DND-41 (cell line): ENCODE measurements at regions not wholly inside any gene's neighbourhood (a gene's known extent, or its start where the extent isn't known, plus 50 kb on each side); places are given as distances from the start of the nearest gene placed in this dataset.

Experiments
- ATAC-seq: fragments of 200-7000 bp; cut with Tn5 transposase; 3 replicates; pipeline ENCODE4 v1.9.1; 2021; ENCODE audit warnings: low read depth; ENCODE audit not compliant: insufficient read depth
- DNase-seq: peaks from one replicate; pipeline ENCODE4 v3.0.0-alpha.2; 2020
- H2AFZ ChIP-seq: 2 replicates; pipeline ENCODE4 v1.6.0; 2012; ENCODE audit warnings: low read depth, low read length
- H3K27ac ChIP-seq: 2 replicates; pipeline ENCODE4 v1.5.1; 2012; ENCODE audit warnings: low read length, inconsistent platforms
- H3K27me3 ChIP-seq: fragments of 200-600 bp; sonication (generic); 2 replicates; pipeline ENCODE4 v1.6.0; 2012; ENCODE audit warnings: low read length, mild to moderate bottlenecking, inconsistent platforms; ENCODE audit not compliant: insufficient read depth, poor library complexity
- H3K36me3 ChIP-seq: 2 replicates; pipeline ENCODE4 v1.5.1; 2012; ENCODE audit warnings: low read length, inconsistent platforms; ENCODE audit not compliant: insufficient read depth
- H3K4me1 ChIP-seq: 2 replicates; pipeline ENCODE4 v1.5.1; 2012; ENCODE audit warnings: mild to moderate bottlenecking, low read length; ENCODE audit not compliant: insufficient read depth
- H3K4me2 ChIP-seq: 2 replicates; pipeline ENCODE4 v1.6.0; 2012; ENCODE audit warnings: mild to moderate bottlenecking, moderate library complexity, low read length, inconsistent platforms; ENCODE audit not compliant: insufficient read depth
- H3K4me3 ChIP-seq, 2 experiments: fragments of 200-600 bp in 1 of 2; shearing (Covaris generic) in 1 of 2; 2 replicates each; pipeline ENCODE4 v1.5.1; 2012 to 2016; ENCODE audit warnings: inconsistent platforms in 2 of 2, low read length in 2 of 2, mild to moderate bottlenecking in 2 of 2, low read depth in 1 of 2, moderate library complexity in 1 of 2
- H3K79me2 ChIP-seq: 2 replicates; pipeline ENCODE4 v1.6.0; 2012; ENCODE audit warnings: low read length, inconsistent platforms; ENCODE audit not compliant: insufficient read depth
- H3K9ac ChIP-seq: 2 replicates; pipeline ENCODE4 v1.6.0; 2012; ENCODE audit warnings: low read depth, mild to moderate bottlenecking, inconsistent platforms, low read length, moderate library complexity
- H3K9me3 ChIP-seq: 2 replicates; pipeline ENCODE4 v1.5.1; 2012; ENCODE audit warnings: low read length, moderate library complexity, mild to moderate bottlenecking, inconsistent platforms; ENCODE audit not compliant: insufficient read depth, severe bottlenecking
- H4K20me1 ChIP-seq: 2 replicates; pipeline ENCODE4 v1.6.0; 2012; ENCODE audit warnings: low read length; ENCODE audit not compliant: insufficient read depth
- EZH2 ChIP-seq: IDR thresholded peaks from 3 replicates; pipeline ENCODE4 v1.6.1; 2012; ENCODE audit warnings: borderline replicate concordance, low read depth, mild to moderate bottlenecking, moderate library complexity, low read length, inconsistent platforms; ENCODE audit not compliant: severe bottlenecking
- TF ChIP-seq, protein P1 (sequence below): IDR thresholded peaks from 2 replicates; pipeline ENCODE4 v1.5.1; 2012; ENCODE audit warnings: borderline replicate concordance, low read length, moderate library complexity, mild to moderate bottlenecking; ENCODE audit not compliant: poor library complexity, severe bottlenecking; ENCODE audit errors: extremely low read depth

DNA sequence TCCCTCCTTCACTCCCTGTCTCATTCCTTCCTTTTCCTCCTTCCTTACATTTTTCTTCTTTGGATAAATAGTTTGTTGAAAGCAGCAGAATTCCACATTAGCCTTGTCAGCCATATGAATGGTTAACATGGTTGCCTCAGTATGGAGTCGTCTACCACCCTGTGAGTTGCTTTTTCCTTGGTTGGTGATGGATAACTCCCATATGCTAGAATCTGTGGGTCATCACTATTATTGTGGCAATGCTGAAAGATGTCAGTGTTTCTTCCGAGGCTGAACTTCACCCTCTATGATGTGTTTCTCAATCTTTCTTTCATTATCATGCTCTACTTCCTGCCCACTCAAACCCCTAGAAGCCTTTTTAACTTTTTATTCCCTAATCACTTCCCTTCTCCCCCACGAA is 481.8 kb upstream of the KCNMB2 start:
- no peaks in the 10 kb centered on the region for H3K4me1 ChIP-seq
- H3K27ac ChIP-seq: no peak overlapping the region
- no peak overlapping the region for H3K9ac ChIP-seq
- H3K9me3 ChIP-seq: no peaks in the 10 kb centered on the region
- no peaks in the 10 kb centered on the region for H3K27me3 ChIP-seq
- H4K20me1 ChIP-seq: no peaks in the 10 kb centered on the region
- H3K79me2 ChIP-seq: no peaks in the 10 kb centered on the region
- DNase-seq: no peak
- no peaks in the 10 kb centered on the region for H3K36me3 ChIP-seq
- H3K4me2 ChIP-seq: no peak overlapping the region
- no peak for ATAC-seq
- H3K4me3 ChIP-seq: no peak overlapping the region
- no peak overlapping the region for H2AFZ ChIP-seq
- TF ChIP-seq EZH2: no peak
- TF ChIP-seq, protein P1, sequence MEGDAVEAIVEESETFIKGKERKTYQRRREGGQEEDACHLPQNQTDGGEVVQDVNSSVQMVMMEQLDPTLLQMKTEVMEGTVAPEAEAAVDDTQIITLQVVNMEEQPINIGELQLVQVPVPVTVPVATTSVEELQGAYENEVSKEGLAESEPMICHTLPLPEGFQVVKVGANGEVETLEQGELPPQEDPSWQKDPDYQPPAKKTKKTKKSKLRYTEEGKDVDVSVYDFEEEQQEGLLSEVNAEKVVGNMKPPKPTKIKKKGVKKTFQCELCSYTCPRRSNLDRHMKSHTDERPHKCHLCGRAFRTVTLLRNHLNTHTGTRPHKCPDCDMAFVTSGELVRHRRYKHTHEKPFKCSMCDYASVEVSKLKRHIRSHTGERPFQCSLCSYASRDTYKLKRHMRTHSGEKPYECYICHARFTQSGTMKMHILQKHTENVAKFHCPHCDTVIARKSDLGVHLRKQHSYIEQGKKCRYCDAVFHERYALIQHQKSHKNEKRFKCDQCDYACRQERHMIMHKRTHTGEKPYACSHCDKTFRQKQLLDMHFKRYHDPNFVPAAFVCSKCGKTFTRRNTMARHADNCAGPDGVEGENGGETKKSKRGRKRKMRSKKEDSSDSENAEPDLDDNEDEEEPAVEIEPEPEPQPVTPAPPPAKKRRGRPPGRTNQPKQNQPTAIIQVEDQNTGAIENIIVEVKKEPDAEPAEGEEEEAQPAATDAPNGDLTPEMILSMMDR: no peak

DNA sequence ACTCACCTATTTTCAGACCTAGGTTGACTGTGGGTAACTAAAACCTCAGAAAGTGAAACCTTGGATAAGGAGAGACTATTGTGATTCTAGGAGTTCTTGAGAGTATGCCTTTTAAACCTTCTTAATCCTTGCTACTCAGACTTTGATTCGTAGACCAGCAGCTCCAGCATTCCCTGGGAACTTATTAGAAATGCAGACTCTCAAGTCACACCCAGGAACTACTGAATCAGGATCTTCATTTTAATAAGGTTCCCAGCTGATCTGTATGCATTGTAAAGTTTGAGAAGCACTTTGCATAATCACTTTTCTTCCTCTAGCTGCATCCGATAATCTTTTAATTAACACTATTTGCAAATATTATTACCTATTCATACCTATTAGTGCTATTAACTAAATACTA is 480.3 kb upstream of the KCNMB2 start:
- Histone ChIP-seq H2AFZ (no peak overlapping the region), H3K4me2 (no peak overlapping the region), H3K27ac (no peak overlapping the region), H3K4me1 (no peaks in the 10 kb centered on the region), H3K36me3 (no peaks in the 10 kb centered on the region), H3K4me3 (no peak overlapping the region), H3K79me2 (no peaks in the 10 kb centered on the region), H3K27me3 (no peaks in the 10 kb centered on the region), H3K9ac (no peak overlapping the region), H4K20me1 (no peaks in the 10 kb centered on the region), H3K9me3 (no peaks in the 10 kb centered on the region)
- DNase-seq: no peak
- no peak for TF ChIP-seq EZH2
- TF ChIP-seq, protein P1: no peak
- ATAC-seq: no peak

DNA sequence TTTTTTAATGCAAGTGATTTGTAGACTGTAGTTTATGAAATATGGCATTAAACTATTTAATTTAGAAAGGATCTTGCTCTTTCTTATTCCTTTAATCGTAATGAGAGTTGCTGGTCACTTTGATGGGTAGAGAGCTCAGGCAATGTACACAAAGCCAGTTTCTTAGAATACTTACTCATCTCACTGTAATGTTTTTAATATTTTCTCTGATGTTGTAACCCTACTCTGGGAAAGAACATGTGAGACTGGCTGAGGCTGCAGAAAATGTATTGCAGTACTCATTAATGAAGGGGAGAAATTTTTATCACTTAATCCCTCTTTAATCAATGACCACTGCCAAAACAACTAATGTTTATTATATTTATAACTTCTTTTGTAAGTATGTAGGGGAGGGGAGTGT is 479.4 kb upstream of the KCNMB2 start:
- DNase-seq (no peak), ATAC-seq (no peak)
- H3K36me3 ChIP-seq: no peaks in the 10 kb centered on the region
- H4K20me1 ChIP-seq: no peaks in the 10 kb centered on the region
- no peaks in the 10 kb centered on the region for H3K79me2 ChIP-seq
- no peak overlapping the region for H2AFZ ChIP-seq
- H3K9me3 ChIP-seq: no peaks in the 10 kb centered on the region
- H3K27me3 ChIP-seq: no peaks in the 10 kb centered on the region
- no peak overlapping the region for H3K9ac ChIP-seq
- H3K27ac ChIP-seq: no peak overlapping the region
- no peaks in the 10 kb centered on the region for H3K4me1 ChIP-seq
- no peak overlapping the region for H3K4me3 ChIP-seq
- no peak overlapping the region for H3K4me2 ChIP-seq
- TF ChIP-seq, protein P1: no peak
- TF ChIP-seq EZH2: no peak

DNA sequence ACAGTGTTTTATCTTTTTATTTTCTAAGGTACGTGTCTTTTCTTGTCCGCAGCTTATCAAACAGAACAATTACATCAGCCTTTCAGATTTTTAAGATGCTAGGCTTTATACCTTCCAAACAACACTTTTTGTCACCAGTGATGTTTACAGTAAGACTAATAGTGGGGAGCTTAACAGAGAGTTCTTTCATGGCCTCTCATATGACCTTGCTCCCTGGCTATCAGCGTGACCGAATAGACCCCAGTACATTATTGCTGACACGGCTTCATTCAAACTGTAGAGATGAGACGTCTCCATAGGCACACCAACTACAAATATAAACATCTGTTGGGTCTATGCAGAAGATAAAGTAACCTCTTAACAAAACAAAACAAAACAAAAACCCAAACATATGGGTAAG is 477.6 kb upstream of the KCNMB2 start:
- DNase-seq: no peak
- H4K20me1 ChIP-seq: no peaks in the 10 kb centered on the region
- H3K9ac ChIP-seq: no peak overlapping the region
- no peak overlapping the region for H3K4me3 ChIP-seq
- ATAC-seq: no peak
- no peaks in the 10 kb centered on the region for H3K27me3 ChIP-seq
- no peak overlapping the region for H3K27ac ChIP-seq
- H3K36me3 ChIP-seq: no peaks in the 10 kb centered on the region
- H2AFZ ChIP-seq: no peak overlapping the region
- no peak for TF ChIP-seq EZH2
- TF ChIP-seq, protein P1: no peak
- no peaks in the 10 kb centered on the region for H3K9me3 ChIP-seq
- H3K79me2 ChIP-seq: no peaks in the 10 kb centered on the region
- peaks cover 4% of the 10 kb centered on the region; the same call in 1 of the 2 replicates for H3K4me1 ChIP-seq
- no peak overlapping the region for H3K4me2 ChIP-seq
